ENCODE measurements at regions not wholly inside any gene's neighbourhood (a gene's known extent, or its start where the extent isn't known, plus 50 kb on each side); places are given as distances from the start of the nearest gene placed in this dataset.

- Histone ChIP-seq H3K9me1 (ENCODE audit: control insufficient read depth, insufficient read depth, low read length) (no peaks in the 10 kb centered on the region), H3K79me2 (ENCODE audit: control insufficient read depth, insufficient read depth, low read length) (no peaks in the 10 kb centered on the region), H3K4me2 (ENCODE audit: insufficient read depth, low read length) (no peak overlapping the region), H3K4me3 (no peak overlapping the region), H3K9ac (ENCODE audit: insufficient read depth in 1 of 2, low read depth in 2 of 2, low read length in 2 of 2) (no peak overlapping the region), H2AFZ (ENCODE audit: low read depth, low read length) (no peak overlapping the region), H3K4me1 (replicated peaks in 1 of 2; ENCODE audit: control insufficient read depth in 2 of 2, insufficient read depth in 2 of 2, low read length in 2 of 2) (no peaks in the 10 kb centered on the region), H3K27ac (ENCODE audit: extremely low read depth, low read depth, low read length) (no peak overlapping the region), H3K36me3 (ENCODE audit: control insufficient read depth, insufficient read depth, low read length) (no peaks in the 10 kb centered on the region), H4K20me1 (replicated peaks; ENCODE audit: control insufficient read depth, insufficient read depth, low read length) (no peaks in the 10 kb centered on the region), H3K9me3 (replicated peaks; ENCODE audit: control insufficient read depth, insufficient read depth, low read depth, low read length) (no peaks in the 10 kb centered on the region), H3K27me3 (ENCODE audit: control insufficient read depth in 2 of 2, insufficient read depth in 2 of 2, low read length in 2 of 2) (peaks cover 0 to 25% of the 10 kb centered on the region in 2 experiments; a peak in 1 of 5 replicates)
- CTCF ChIA-PET (ENCODE audit: low intra/inter-chr PET ratio) = no interaction called here
- ATAC-seq (no peak), DNase-seq (ENCODE audit: extremely low read depth in 1 of 4, low spot score in 3 of 4) (no peak), FAIRE-seq (no peak)
- TF ChIP-seq ZNF277 (CRISPR knock-in tag; IDR thresholded peaks at IDR 0.05; ENCODE audit: borderline replicate concordance) = no peak
- no peak for TF ChIP-seq ZNF583 (CRISPR knock-in tag; IDR thresholded peaks at IDR 0.05)
- no peak for TF ChIP-seq LARP7 (IDR thresholded peaks at IDR 0.05)
- no peak for TF ChIP-seq CTBP1 (IDR thresholded peaks at IDR 0.05; ENCODE audit: borderline replicate concordance)
- no peak for TF ChIP-seq FOXJ3 (CRISPR knock-in tag; IDR thresholded peaks at IDR 0.05)
- TF ChIP-seq PRPF4 (IDR thresholded peaks at IDR 0.05; ENCODE audit: insufficient read depth, low read depth, low read length, poor library complexity, severe bottlenecking) = no peak
- no peak for TF ChIP-seq PHF21A (IDR thresholded peaks at IDR 0.05; ENCODE audit: borderline replicate concordance, low read depth)
- no peak for TF ChIP-seq SREBF1 (IDR thresholded peaks at IDR 0.05; ENCODE audit: borderline replicate concordance, low read depth, low read length)
- TF ChIP-seq ATF1 (CRISPR knock-in tag; IDR thresholded peaks at IDR 0.05) = no peak
- TF ChIP-seq ATF1 (tag; IDR thresholded peaks at IDR 0.05) = no peak
- TF ChIP-seq GABPB1 (CRISPR knock-in tag; IDR thresholded peaks at IDR 0.05) = no peak
- no peak for TF ChIP-seq MCM7 (IDR thresholded peaks at IDR 0.05)
- TF ChIP-seq MLLT1 (IDR thresholded peaks at IDR 0.05) = no peak
- no peak for TF ChIP-seq CREB3 (tag; conservative IDR thresholded peaks at IDR 0.05; ENCODE audit: low read depth)
- TF ChIP-seq GTF2E2 (tag; IDR thresholded peaks at IDR 0.05) = no peak
- TF ChIP-seq RFX5 (IDR thresholded peaks at IDR 0.05; ENCODE audit: low read depth, low read length) = no peak
- intact Hi-C loops (cut with micrococcal nuclease) = no loop called here
- WGBS (ENCODE audit: insufficient coverage, low coverage, missing lambda C conversion rate) = 0% methylated on average over 15 of the region's 16 CpGs
- BruUV-seq (replicated peaks) = no TSS peak
- in situ Hi-C loops (cut with MboI) = no loop called here
- POLR2A ChIA-PET = no interaction called here
Observed at GRCh38 chr14:104514156-104514848, 65.3 kb upstream of the C14orf180 start.

Measured in K562 (cell line).